ENCODE measurements at regions not wholly inside any gene's neighbourhood (a gene's known extent, or its start where the extent isn't known, plus 50 kb on each side); places are given as distances from the start of the nearest gene placed in this dataset.

- intact Hi-C loops (cut with DNase I, micrococcal nuclease) = no loop called here
- Histone ChIP-seq H3K9me3 (no peaks in the 10 kb centered on the region), H3K36me3 (ENCODE audit: low read depth) (no peaks in the 10 kb centered on the region), H3K4me1 (ENCODE audit: low read depth) (no peaks in the 10 kb centered on the region), H3K4me3 (no peak overlapping the region)
- no peak for TF ChIP-seq CTCF (IDR thresholded peaks at IDR 0.05)
- DNase-seq (no peak), ATAC-seq (no peak)
These were observed 275.9 kb upstream of the FAM241A start for GRCh38 chr4:111869339-111869738.

- no peak for TF ChIP-seq CTCF (IDR thresholded peaks at IDR 0.05)
- intact Hi-C loops (cut with DNase I, micrococcal nuclease) = no loop called here
- Histone ChIP-seq H3K4me1 (ENCODE audit: low read depth) (no peaks in the 10 kb centered on the region), H3K36me3 (ENCODE audit: low read depth) (no peaks in the 10 kb centered on the region), H3K4me3 (no peak overlapping the region), H3K9me3 (no peaks in the 10 kb centered on the region)
- no peak for ATAC-seq
- DNase-seq = no peak
These were observed 273.5 kb upstream of the FAM241A start for GRCh38 chr4:111871802-111872201.

GRCh38 chr4:111873801-111874200 lies 271.5 kb upstream of the FAM241A start:
- ATAC-seq = no peak
- H3K9me3 ChIP-seq = no peaks in the 10 kb centered on the region
- H3K4me1 ChIP-seq (ENCODE audit: low read depth) = no peaks in the 10 kb centered on the region
- no peak overlapping the region for H3K4me3 ChIP-seq
- no peaks in the 10 kb centered on the region for H3K36me3 ChIP-seq (ENCODE audit: low read depth)
- no peak for TF ChIP-seq CTCF (IDR thresholded peaks at IDR 0.05)
- DNase-seq = no peak
- intact Hi-C loops (cut with DNase I, micrococcal nuclease) = no loop called here

- TF ChIP-seq CTCF (IDR thresholded peaks at IDR 0.05) = no peak
- ATAC-seq = no peak
- intact Hi-C loops (cut with DNase I, micrococcal nuclease) = no loop called here
- Histone ChIP-seq H3K4me1 (ENCODE audit: low read depth) (no peaks in the 10 kb centered on the region), H3K36me3 (ENCODE audit: low read depth) (no peaks in the 10 kb centered on the region), H3K4me3 (no peak overlapping the region), H3K9me3 (no peaks in the 10 kb centered on the region)
- DNase-seq = no peak
These were observed 265.7 kb upstream of the FAM241A start for GRCh38 chr4:111879539-111879938.

GRCh38 chr4:111880116-111880515 lies 265.1 kb upstream of the FAM241A start:
- TF ChIP-seq CTCF (IDR thresholded peaks at IDR 0.05) = no peak
- no peak for ATAC-seq
- H3K4me3 ChIP-seq = no peak overlapping the region
- intact Hi-C loops (cut with DNase I, micrococcal nuclease) = no loop called here
- H3K36me3 ChIP-seq (ENCODE audit: low read depth) = no peaks in the 10 kb centered on the region
- no peaks in the 10 kb centered on the region for H3K4me1 ChIP-seq (ENCODE audit: low read depth)
- no peaks in the 10 kb centered on the region for H3K9me3 ChIP-seq
- DNase-seq = no peak

- Histone ChIP-seq H3K4me1 (ENCODE audit: low read depth) (no peaks in the 10 kb centered on the region), H3K9me3 (no peaks in the 10 kb centered on the region), H3K36me3 (ENCODE audit: low read depth) (no peaks in the 10 kb centered on the region), H3K4me3 (no peak overlapping the region)
- DNase-seq (no peak), ATAC-seq (no peak)
- no peak for TF ChIP-seq CTCF (IDR thresholded peaks at IDR 0.05)
- intact Hi-C loops (cut with DNase I, micrococcal nuclease) = no loop called here
These were observed 261.7 kb upstream of the FAM241A start for GRCh38 chr4:111883557-111883999.

All from mucosa of descending colon (tissue), 3 donors.